ENCODE measurements at regions not wholly inside any gene's neighbourhood (a gene's known extent, or its start where the extent isn't known, plus 50 kb on each side); places are given as distances from the start of the nearest gene placed in this dataset.

DNA sequence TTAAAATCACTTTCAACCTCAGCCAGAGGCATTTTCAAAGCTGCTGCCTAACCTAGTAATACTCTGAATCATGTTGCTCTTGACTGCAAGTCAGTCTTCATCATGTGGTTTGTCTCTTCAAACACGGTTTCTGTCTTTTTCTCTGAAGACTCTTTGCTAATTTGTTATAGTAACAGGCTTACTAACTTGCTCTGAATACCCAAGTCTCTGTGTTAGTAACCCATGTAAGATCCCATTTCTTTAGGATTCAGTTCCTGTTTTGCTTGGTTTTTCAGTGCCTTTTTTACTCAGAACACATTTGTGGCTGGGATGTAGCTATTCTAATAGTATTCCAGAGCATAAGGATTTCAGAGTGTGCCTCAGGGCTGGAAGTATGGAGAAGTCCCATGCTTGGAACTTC is 1450.6 kb upstream of the IGFBP7 start:
- Histone ChIP-seq H3K27me3 (no peaks in the 10 kb centered on the region), H3K27ac (no peak overlapping the region), H3K4me1 (no peaks in the 10 kb centered on the region), H3K9me3 (no peaks in the 10 kb centered on the region), H3K4me3 (no peak overlapping the region), H3K36me3 (no peaks in the 10 kb centered on the region)
- in situ Hi-C loops (cut with MboI; ENCODE audit: low pct_ligation_motif_present in 1 of 4, low pct_unique_long_range_greater_than_20kb in 1 of 4, low sequenced_read_pairs in 3 of 4) (loop anchor here in 1 of 4 donors (10.0 kb wide), 1 partner anchor 64 kb away; no protein-coding TSS in a partner anchor), intact Hi-C loops (cut with DNase I; ENCODE audit: low total_unique reads) (no loop called here)
- TF ChIP-seq POLR2A (IDR thresholded peaks at IDR 0.05) (no peak), EP300 (IDR thresholded peaks at IDR 0.05; ENCODE audit: low read depth) (no peak), POLR2AphosphoS5 (IDR thresholded peaks at IDR 0.05) (no peak)
- TF ChIP-seq, protein P1, sequence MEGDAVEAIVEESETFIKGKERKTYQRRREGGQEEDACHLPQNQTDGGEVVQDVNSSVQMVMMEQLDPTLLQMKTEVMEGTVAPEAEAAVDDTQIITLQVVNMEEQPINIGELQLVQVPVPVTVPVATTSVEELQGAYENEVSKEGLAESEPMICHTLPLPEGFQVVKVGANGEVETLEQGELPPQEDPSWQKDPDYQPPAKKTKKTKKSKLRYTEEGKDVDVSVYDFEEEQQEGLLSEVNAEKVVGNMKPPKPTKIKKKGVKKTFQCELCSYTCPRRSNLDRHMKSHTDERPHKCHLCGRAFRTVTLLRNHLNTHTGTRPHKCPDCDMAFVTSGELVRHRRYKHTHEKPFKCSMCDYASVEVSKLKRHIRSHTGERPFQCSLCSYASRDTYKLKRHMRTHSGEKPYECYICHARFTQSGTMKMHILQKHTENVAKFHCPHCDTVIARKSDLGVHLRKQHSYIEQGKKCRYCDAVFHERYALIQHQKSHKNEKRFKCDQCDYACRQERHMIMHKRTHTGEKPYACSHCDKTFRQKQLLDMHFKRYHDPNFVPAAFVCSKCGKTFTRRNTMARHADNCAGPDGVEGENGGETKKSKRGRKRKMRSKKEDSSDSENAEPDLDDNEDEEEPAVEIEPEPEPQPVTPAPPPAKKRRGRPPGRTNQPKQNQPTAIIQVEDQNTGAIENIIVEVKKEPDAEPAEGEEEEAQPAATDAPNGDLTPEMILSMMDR (IDR thresholded peaks at IDR 0.05): no peak
- 40 to 60% methylated on average over 1 of the region's 1 CpG for WGBS, 2 donors (ENCODE audit: low coverage in 1 of 2)
- no peak for DNase-seq

DNA sequence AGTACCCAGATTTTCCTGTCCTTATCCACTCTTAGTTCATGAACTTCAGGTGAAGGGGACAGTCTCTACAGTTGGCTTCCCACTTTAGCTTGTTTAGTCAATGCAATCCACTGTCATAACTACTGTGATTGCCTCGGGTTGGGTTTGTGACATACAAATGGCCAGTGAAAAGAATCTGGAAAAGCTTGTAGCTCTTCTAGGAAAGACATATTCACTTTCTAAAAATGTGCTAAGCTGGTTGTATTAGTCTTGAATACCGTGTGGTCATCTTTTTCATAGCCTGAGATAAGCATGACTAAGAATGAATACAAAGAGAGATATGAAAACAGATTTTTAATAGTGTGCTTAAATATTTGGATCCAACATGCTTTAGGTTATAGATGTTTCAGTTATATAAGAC is 1443.5 kb upstream of the IGFBP7 start:
- WGBS, 2 donors (ENCODE audit: low coverage in 1 of 2): 31 to 54% methylated on average over 2 of the region's 2 CpGs
- H3K27me3 ChIP-seq: no peaks in the 10 kb centered on the region
- H3K4me3 ChIP-seq: no peak overlapping the region
- DNase-seq: no peak
- H3K27ac ChIP-seq: no peak overlapping the region
- intact Hi-C loops (cut with DNase I; ENCODE audit: low total_unique reads): no loop called here
- no peak for TF ChIP-seq POLR2AphosphoS5 (IDR thresholded peaks at IDR 0.05)
- TF ChIP-seq, protein P1 (IDR thresholded peaks at IDR 0.05): no peak
- TF ChIP-seq POLR2A (IDR thresholded peaks at IDR 0.05): no peak
- TF ChIP-seq EP300 (IDR thresholded peaks at IDR 0.05; ENCODE audit: low read depth): no peak
- no peaks in the 10 kb centered on the region for H3K9me3 ChIP-seq
- in situ Hi-C loops (cut with MboI; ENCODE audit: low pct_ligation_motif_present in 1 of 4, low pct_unique_long_range_greater_than_20kb in 1 of 4, low sequenced_read_pairs in 3 of 4): no loop called here
- no peaks in the 10 kb centered on the region for H3K4me1 ChIP-seq
- H3K36me3 ChIP-seq: no peaks in the 10 kb centered on the region

DNA sequence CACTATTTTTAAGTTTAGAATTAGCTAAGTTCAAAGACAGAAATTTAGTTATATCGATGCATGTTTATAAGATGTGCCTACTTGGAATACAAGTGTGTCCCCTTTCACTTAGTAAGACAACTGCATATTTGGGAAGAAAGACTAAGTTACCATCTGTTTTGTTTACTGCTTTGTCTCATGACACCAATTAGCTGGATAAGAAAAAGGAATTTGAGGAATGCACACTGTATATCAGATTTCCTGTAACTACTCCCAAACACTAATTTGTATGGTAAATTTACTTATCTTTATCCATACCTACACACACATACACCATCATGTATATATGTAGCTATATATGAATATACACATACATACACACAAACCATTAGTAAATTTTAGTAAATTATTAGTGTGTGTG is 1442.8 kb upstream of the IGFBP7 start:
- no peak overlapping the region for H3K4me3 ChIP-seq
- in situ Hi-C loops (cut with MboI; ENCODE audit: low pct_ligation_motif_present in 1 of 4, low pct_unique_long_range_greater_than_20kb in 1 of 4, low sequenced_read_pairs in 3 of 4): no loop called here
- 56 to 76% methylated on average over 1 of the region's 1 CpG for WGBS, 2 donors (ENCODE audit: low coverage in 1 of 2)
- DNase-seq: no peak
- TF ChIP-seq, protein P1 (IDR thresholded peaks at IDR 0.05): no peak
- TF ChIP-seq POLR2A (IDR thresholded peaks at IDR 0.05) (no peak), EP300 (IDR thresholded peaks at IDR 0.05; ENCODE audit: low read depth) (no peak), POLR2AphosphoS5 (IDR thresholded peaks at IDR 0.05) (no peak)
- no peaks in the 10 kb centered on the region for H3K36me3 ChIP-seq
- intact Hi-C loops (cut with DNase I; ENCODE audit: low total_unique reads): no loop called here
- no peaks in the 10 kb centered on the region for H3K27me3 ChIP-seq
- H3K9me3 ChIP-seq: no peaks in the 10 kb centered on the region
- H3K27ac ChIP-seq: no peak overlapping the region
- H3K4me1 ChIP-seq: no peaks in the 10 kb centered on the region

GRCh38 chr4:58551676-58552075 is 1441.5 kb upstream of the IGFBP7 start:
- intact Hi-C loops (cut with DNase I; ENCODE audit: low total_unique reads): no loop called here
- Histone ChIP-seq H3K9me3 (no peaks in the 10 kb centered on the region), H3K36me3 (no peaks in the 10 kb centered on the region), H3K4me1 (no peaks in the 10 kb centered on the region), H3K27me3 (no peaks in the 10 kb centered on the region), H3K4me3 (no peak overlapping the region), H3K27ac (no peak overlapping the region)
- in situ Hi-C loops (cut with MboI; ENCODE audit: low pct_ligation_motif_present in 1 of 4, low pct_unique_long_range_greater_than_20kb in 1 of 4, low sequenced_read_pairs in 3 of 4): no loop called here
- no peak for TF ChIP-seq POLR2AphosphoS5 (IDR thresholded peaks at IDR 0.05)
- TF ChIP-seq EP300 (IDR thresholded peaks at IDR 0.05; ENCODE audit: low read depth): no peak
- no peak for TF ChIP-seq POLR2A (IDR thresholded peaks at IDR 0.05)
- TF ChIP-seq, protein P1 (IDR thresholded peaks at IDR 0.05): no peak
- DNase-seq: no peak

Data from transverse colon (tissue), 4 donors.